ELR (cell line): ENCODE measurements at regions not wholly inside any gene's neighbourhood (a gene's known extent, or its start where the extent isn't known, plus 50 kb on each side); places are given as distances from the start of the nearest gene placed in this dataset.
A peak's percentile ranks its signal among the peaks of the same experiment; 100 is the strongest.

Experiments
- DNase-seq: peaks from one replicate; pipeline ENCODE4 v3.0.0-alpha.2; 2015; ENCODE audit warnings: low read depth

GRCh38 chr3:144375088-144375487 lies 403.5 kb downstream of the DIPK2A start:
- DNase-seq = no peak

- DNase-seq = no peak
Measured at GRCh38 chr3:144380849-144381248, 409.2 kb downstream of the DIPK2A start.

DNA sequence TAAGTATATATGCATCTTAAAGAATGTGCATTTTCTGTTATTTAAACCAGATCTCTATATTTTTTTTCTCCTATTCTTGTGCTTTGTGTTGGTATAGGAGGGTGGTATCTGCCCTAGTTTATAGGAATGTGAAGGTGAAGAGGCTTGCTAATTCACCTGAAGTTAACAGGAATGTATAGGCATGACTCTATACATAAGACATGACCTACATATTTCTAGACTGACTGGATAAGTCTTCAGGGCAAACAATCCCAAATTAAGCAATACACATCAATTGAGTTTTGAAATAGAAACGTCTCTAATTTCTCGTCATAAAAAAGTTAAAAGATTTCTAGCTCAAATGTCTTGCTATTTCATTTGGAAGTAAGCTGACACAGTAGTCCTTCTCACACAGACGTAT lies 410.0 kb downstream of the DIPK2A start:
- no peak for DNase-seq

DNA sequence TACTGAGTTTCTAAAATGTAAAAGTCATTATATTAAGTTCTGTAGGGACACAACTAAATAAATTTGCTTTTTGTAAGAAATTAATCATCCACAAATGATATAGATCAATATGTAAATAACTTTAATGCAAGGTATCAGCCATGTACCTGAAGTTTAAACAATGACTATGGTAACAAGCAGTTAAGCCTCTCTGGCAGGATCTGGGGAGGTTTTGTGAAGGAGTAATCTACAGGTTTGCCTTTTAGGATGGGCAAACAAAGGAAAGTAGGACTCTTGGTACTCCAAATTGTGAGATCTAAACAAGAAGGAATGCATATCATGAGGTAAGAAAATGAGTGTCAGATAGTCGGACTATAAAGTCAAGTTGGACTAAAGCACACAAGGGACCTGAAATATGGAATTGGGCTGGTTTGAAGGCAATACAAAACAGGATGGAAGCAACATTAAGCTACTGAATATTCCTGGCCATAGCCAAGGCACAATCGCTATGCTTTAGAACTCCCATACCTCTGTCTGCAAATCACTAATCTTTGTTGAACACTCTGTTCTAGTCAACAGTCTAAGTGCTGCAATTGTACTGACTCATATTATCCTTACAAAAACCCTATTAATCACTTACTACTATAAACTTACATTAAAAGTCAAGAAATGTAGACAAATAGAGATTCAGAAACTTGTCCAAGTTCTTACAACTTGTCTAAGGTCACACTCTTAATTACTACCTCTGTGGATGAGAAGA lies 412.8 kb downstream of the DIPK2A start:
- DNase-seq = no peak

DNA sequence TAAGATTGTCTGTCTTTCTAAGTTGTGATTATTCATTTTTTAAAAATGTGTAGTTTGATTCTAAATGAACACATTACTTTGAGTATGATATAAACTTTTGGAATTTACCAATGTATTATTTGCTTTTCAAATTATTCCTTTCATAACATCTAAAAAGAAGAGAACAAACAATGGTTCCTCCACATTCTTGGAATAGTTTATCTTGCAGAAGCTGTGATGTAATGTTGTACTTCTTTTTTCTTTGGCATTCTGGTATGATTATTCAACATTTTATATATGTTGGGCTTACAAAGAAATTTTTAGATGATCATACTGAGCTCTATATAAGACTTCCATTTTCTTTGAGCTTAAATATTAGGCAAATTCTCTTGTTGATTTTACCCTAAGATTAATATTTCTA lies 419.2 kb downstream of the DIPK2A start:
- no peak for DNase-seq

GRCh38 chr3:144391236-144391635 lies 419.6 kb downstream of the DIPK2A start:
- no peak for DNase-seq

- DNase-seq = peak; percentile 28
Measured at GRCh38 chr3:144394032-144394431, 422.4 kb downstream of the DIPK2A start.

GRCh38 chr3:144402430-144402829 lies 430.8 kb downstream of the DIPK2A start:
- no peak for DNase-seq

DNA sequence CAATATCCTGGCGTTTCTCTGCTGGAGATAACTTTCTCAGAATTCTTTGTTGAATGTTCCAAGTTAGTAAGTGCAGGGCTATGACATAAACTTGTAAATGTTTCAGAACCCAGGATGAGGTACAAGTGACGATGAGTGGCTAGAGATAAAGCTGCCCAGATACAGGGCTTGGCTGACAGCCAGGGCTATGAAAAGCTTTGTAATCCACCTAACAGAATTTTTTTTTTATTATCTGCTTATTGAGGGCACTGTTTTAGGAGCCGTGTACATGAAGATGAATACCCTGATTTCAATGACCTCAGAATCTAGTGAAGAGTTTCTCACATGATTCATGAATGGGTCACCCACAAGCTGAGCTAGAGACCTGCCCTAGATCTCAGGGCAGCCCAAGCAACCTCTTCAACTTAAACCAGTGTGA lies 431.4 kb downstream of the DIPK2A start:
- peak; percentile 23 for DNase-seq

DNA sequence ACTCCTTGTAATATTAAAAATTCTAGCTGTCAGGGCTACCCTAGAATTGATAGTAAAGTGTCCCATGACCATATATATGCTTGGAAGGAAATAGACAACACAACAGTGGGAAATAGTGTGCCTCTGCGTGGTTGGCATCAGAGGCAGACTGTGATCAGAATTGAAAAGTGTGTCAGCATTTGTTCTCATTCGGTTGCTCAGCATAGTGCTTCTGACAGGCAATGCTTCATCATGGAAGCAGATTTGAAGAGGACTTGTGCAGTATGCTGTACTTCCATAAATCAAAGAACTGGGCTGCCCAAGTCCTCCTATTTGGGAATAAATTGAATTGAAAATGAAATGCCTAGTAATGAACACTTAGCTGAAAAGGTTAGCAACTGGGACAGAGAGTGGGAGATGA lies 435.7 kb downstream of the DIPK2A start:
- no peak for DNase-seq

DNA sequence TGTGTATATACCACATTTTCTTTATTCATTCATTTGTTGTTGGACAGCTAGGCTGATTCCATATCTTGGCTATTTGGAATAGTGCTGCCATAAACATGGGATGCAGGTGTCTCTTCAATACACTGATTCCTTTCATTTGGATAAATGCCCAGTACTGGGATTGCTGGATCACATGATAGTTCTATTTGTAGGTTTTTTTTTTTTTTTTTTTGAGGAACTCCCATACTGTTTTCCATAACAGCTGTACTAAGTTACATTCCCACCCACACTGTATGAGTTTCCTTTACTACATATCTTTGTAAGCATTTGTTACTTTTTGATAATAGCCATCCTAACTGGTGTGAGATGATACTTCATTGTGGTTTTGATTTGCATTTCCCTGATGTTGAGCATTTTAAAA lies 437.7 kb downstream of the DIPK2A start:
- DNase-seq = no peak

DNA sequence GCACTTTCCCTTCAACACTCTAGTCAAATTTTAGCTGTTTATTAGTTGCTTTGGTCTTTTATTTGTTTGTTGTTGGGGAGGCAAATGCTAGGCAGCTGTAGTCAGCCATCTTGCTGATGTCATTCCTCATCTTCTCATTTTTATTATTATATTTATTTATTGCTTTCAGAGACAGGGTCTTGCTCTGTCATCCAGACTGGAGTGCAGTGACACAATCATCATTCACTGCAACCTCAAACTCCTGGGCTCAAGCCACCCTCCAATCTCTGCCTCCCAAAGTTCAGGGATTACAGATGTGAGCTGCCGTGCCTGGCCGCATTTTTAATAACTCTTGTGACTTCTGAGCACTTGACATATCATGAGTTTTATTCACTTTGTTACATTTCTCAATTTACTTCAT lies 441.4 kb downstream of the DIPK2A start:
- DNase-seq = no peak

DNA sequence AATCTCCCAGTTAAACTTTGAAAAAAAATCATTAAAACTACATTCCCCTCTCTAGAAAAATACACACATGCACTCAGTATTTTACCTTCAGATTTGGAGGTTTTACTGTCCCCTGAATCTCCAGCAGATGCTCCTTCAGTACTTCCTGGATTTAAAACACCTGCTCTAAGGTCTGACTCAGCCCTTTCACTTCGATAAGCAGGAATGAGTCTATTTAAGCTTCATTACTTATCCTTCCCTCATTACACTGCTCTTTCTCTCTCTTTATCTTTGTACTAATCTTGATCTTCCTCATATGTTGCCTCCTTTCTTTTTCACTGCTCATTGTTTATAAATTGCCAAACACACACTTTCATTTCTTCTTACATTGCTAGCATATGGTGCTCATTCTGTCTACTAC lies 443.9 kb downstream of the DIPK2A start:
- DNase-seq = no peak

GRCh38 chr3:144424606-144425005 lies 453.0 kb downstream of the DIPK2A start:
- DNase-seq = no peak

GRCh38 chr3:144426366-144426765 lies 454.7 kb downstream of the DIPK2A start:
- no peak for DNase-seq

DNA sequence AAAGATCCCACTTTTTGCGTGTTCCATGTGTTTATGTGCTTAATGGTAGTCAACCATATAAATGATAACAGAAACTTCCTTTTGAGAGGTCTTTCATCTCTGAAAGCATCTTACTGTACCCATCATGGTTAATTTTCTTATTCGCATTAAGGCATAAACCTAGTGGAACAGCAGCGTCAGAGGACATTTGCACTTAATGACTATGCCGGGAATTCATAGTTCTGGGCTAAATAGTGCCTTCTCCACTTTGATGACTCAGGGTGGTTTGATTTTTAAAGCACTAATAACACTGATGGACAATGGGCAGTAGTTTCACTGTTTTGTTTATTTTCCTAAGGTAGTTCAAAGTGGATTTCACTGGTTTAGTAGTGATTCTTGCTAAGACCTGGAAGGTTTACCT lies 455.3 kb downstream of the DIPK2A start:
- DNase-seq = no peak

- peak; percentile 10 for DNase-seq
Measured at GRCh38 chr3:144429719-144430121, 458.1 kb downstream of the DIPK2A start.

DNA sequence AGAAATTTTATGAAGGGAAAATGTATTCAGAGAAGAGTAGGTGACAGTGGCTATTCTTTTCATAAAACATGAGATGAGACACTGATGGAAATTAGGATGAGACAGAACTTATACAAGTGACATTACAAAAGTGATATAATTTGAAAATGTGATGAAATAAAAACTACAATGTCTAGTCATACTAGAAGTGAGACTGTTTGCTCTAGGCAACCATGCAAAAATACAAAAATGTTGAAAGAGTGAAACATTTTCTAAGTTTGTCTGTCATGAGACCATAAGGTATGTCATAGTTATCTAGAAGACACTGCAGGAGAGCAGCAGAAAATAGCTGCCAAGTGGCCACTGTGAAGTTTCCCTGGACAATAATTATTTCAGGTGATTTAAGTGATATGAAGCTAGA lies 459.5 kb downstream of the DIPK2A start:
- no peak for DNase-seq

DNA sequence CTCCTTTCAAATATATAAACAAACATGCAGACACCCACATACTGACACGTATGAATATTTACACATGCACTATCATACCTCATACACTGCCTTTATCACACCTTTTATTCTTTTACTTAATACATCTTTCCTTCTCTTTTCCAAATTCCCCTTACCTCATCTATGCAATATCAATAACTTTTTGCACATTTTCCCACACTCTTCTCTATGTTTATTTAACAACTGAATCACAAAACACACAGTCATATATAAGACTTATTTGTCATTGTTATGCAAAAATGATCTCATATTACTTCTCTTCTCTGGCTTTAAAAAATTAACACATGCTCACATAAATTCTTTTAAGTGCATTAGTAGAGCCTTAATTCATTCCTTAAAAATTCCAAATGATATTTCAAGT lies 461.4 kb downstream of the DIPK2A start:
- DNase-seq = no peak

- no peak for DNase-seq
Measured at GRCh38 chr3:144437989-144438388, 466.4 kb downstream of the DIPK2A start.

- no peak for DNase-seq
Measured at GRCh38 chr3:144444061-144444460, 472.4 kb downstream of the DIPK2A start.

GRCh38 chr3:144444546-144444945 lies 472.9 kb downstream of the DIPK2A start:
- no peak for DNase-seq

- DNase-seq = no peak
Measured at GRCh38 chr3:144455841-144456440, 484.3 kb downstream of the DIPK2A start.

DNA sequence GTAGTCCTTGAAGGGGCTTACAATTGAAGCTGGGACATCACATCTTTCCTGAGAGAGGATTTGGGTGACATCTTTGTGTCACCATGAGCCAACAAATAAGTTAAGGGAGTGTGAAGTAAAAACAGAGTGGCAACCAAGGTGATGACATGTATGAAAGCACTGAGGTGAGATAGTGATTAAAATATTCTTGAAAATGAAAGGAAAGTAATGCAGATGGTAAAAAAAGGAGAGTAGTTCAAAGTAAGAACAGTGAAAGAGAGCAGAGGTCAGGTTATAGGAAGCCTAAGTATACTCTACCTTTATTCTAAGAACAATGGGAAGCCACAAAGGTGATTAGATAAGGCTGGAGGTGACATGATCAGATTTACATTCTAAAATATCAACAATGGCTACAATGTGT lies 486.1 kb downstream of the DIPK2A start:
- no peak for DNase-seq
